ENCODE measurements at regions not wholly inside any gene's neighbourhood (a gene's known extent, or its start where the extent isn't known, plus 50 kb on each side); places are given as distances from the start of the nearest gene placed in this dataset.

GRCh38 chr2:5751873-5752482, 59.8 kb downstream of the SOX11 start:
- DNase-seq, result no peak

- DNase-seq, result no peak
Observed at GRCh38 chr2:5756272-5756671, 64.1 kb downstream of the SOX11 start.

- DNase-seq, result no peak
Observed at GRCh38 chr2:5758346-5758745, 66.2 kb downstream of the SOX11 start.

GRCh38 chr2:5759949-5760348, 67.8 kb downstream of the SOX11 start:
- DNase-seq, result no peak

- DNase-seq, result no peak
Observed at GRCh38 chr2:5763531-5763930, 71.3 kb downstream of the SOX11 start.

- DNase-seq, result no peak
Observed at GRCh38 chr2:5764041-5764440, 71.9 kb downstream of the SOX11 start.

- DNase-seq, result no peak
Observed at GRCh38 chr2:5766056-5766455, 73.9 kb downstream of the SOX11 start.

- no peak for DNase-seq
Observed at GRCh38 chr2:5766561-5766960, 74.4 kb downstream of the SOX11 start.

- no peak for DNase-seq
Observed at GRCh38 chr2:5777131-5777535, 84.9 kb downstream of the SOX11 start.

GRCh38 chr2:5781679-5782078, 89.5 kb downstream of the SOX11 start:
- no peak for DNase-seq

GRCh38 chr2:5782103-5782502, 89.9 kb downstream of the SOX11 start:
- DNase-seq, result no peak

GRCh38 chr2:5788447-5788846, 96.3 kb downstream of the SOX11 start:
- no peak for DNase-seq

GRCh38 chr2:5791371-5791770, 99.2 kb downstream of the SOX11 start:
- DNase-seq, result no peak

- DNase-seq, result no peak
Observed at GRCh38 chr2:5794012-5794411, 101.8 kb downstream of the SOX11 start.

- no peak for DNase-seq
Observed at GRCh38 chr2:5798084-5798483, 105.9 kb downstream of the SOX11 start.

GRCh38 chr2:5799348-5799747, 107.2 kb downstream of the SOX11 start:
- no peak for DNase-seq

GRCh38 chr2:5803547-5803946, 111.4 kb downstream of the SOX11 start:
- no peak for DNase-seq

- no peak for DNase-seq
Observed at GRCh38 chr2:5818961-5819600, 126.9 kb downstream of the SOX11 start.

GRCh38 chr2:5824126-5824525, 131.9 kb downstream of the SOX11 start:
- DNase-seq, result no peak

- no peak for DNase-seq
Observed at GRCh38 chr2:5825686-5826085, 133.5 kb downstream of the SOX11 start.

GRCh38 chr2:5826979-5827655, 134.9 kb downstream of the SOX11 start:
- DNase-seq, result no peak

GRCh38 chr2:5834501-5834900, 142.3 kb downstream of the SOX11 start:
- DNase-seq, result no peak

- DNase-seq, result no peak
Observed at GRCh38 chr2:5839550-5839949, 147.4 kb downstream of the SOX11 start.

- no peak for DNase-seq
Observed at GRCh38 chr2:5841126-5841525, 148.9 kb downstream of the SOX11 start.

- DNase-seq, result no peak
Observed at GRCh38 chr2:5842326-5842725, 150.1 kb downstream of the SOX11 start.
